ENCODE measurements at regions not wholly inside any gene's neighbourhood (a gene's known extent, or its start where the extent isn't known, plus 50 kb on each side); places are given as distances from the start of the nearest gene placed in this dataset.
A peak's percentile ranks its signal among the peaks of the same experiment; 100 is the strongest.

- Histone ChIP-seq H3K4me3 (no peak overlapping the region), H3K9me3 (no peaks in the 10 kb centered on the region), H3K27ac (no peak overlapping the region), H3K4me1 (no peaks in the 10 kb centered on the region), H3K27me3 (no peaks in the 10 kb centered on the region), H3K36me3 (no peaks in the 10 kb centered on the region)
- no peak for ATAC-seq
- TF ChIP-seq, protein P1, sequence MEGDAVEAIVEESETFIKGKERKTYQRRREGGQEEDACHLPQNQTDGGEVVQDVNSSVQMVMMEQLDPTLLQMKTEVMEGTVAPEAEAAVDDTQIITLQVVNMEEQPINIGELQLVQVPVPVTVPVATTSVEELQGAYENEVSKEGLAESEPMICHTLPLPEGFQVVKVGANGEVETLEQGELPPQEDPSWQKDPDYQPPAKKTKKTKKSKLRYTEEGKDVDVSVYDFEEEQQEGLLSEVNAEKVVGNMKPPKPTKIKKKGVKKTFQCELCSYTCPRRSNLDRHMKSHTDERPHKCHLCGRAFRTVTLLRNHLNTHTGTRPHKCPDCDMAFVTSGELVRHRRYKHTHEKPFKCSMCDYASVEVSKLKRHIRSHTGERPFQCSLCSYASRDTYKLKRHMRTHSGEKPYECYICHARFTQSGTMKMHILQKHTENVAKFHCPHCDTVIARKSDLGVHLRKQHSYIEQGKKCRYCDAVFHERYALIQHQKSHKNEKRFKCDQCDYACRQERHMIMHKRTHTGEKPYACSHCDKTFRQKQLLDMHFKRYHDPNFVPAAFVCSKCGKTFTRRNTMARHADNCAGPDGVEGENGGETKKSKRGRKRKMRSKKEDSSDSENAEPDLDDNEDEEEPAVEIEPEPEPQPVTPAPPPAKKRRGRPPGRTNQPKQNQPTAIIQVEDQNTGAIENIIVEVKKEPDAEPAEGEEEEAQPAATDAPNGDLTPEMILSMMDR (IDR thresholded peaks at IDR 0.05): no peak
- TF ChIP-seq POLR2A (IDR thresholded peaks at IDR 0.05): no peak
- DNase-seq: no peak
- intact Hi-C loops (cut with DNase I): no loop called here
- 80% methylated on average over 4 of the region's 5 CpGs for WGBS (ENCODE audit: insufficient coverage, low coverage, low lambda C conversion rate, missing lambda C conversion rate)
Measured at GRCh38 chr18:22257022-22257543, 87.7 kb downstream of the GATA6 start.

DNA sequence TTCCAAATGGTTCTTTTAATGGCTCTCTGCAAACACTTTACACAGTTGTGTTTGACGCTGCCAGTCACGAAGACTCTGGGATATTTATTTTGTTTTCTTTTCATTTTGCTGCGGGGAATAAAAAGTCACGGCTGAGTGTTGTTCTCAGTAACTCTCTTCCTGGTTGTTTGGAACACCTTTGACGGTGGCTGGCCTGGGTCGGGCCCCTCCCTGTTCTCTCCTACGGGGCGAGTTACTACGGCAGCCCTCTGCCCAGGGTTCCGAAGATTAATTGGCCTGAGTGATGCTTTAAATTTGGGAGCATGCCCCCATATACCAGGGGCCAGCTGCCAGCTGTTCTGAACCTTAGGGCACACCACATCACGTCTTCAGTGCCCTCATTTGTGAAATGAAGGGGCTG is 84.7 kb downstream of the GATA6 start:
- no peak for ATAC-seq
- TF ChIP-seq POLR2A (IDR thresholded peaks at IDR 0.05): no peak
- TF ChIP-seq, protein P1 (IDR thresholded peaks at IDR 0.05): no peak
- no peak overlapping the region for H3K27ac ChIP-seq

GRCh38 chr18:22253676-22254075 is 84.3 kb downstream of the GATA6 start:
- no peak overlapping the region for H3K27ac ChIP-seq
- ATAC-seq (peak; percentile 76 to 90 (median 80)), DNase-seq (peak in 1 of 3 donors; percentile 33)
- H3K9me3 ChIP-seq: no peaks in the 10 kb centered on the region
- 51% methylated on average over 6 of the region's 9 CpGs for WGBS (ENCODE audit: insufficient coverage, low coverage, low lambda C conversion rate, missing lambda C conversion rate)
- no peak overlapping the region for H3K4me3 ChIP-seq
- intact Hi-C loops (cut with DNase I): no loop called here
- no peaks in the 10 kb centered on the region for H3K27me3 ChIP-seq
- no peaks in the 10 kb centered on the region for H3K36me3 ChIP-seq
- H3K4me1 ChIP-seq: no peaks in the 10 kb centered on the region
- TF ChIP-seq, protein P1 (IDR thresholded peaks at IDR 0.05): no peak
- TF ChIP-seq POLR2A (IDR thresholded peaks at IDR 0.05): no peak

More for the DNA sequence above, 84.7 kb downstream of the GATA6 start:
- Histone ChIP-seq H3K4me1 (no peaks in the 10 kb centered on the region), H3K36me3 (no peaks in the 10 kb centered on the region), H3K4me3 (no peak overlapping the region), H3K27me3 (no peaks in the 10 kb centered on the region), H3K9me3 (no peaks in the 10 kb centered on the region)
- DNase-seq: no peak
- intact Hi-C loops (cut with DNase I): no loop called here
- WGBS (ENCODE audit: insufficient coverage, low coverage, low lambda C conversion rate, missing lambda C conversion rate): 54% methylated on average over 4 of the region's 11 CpGs

DNA sequence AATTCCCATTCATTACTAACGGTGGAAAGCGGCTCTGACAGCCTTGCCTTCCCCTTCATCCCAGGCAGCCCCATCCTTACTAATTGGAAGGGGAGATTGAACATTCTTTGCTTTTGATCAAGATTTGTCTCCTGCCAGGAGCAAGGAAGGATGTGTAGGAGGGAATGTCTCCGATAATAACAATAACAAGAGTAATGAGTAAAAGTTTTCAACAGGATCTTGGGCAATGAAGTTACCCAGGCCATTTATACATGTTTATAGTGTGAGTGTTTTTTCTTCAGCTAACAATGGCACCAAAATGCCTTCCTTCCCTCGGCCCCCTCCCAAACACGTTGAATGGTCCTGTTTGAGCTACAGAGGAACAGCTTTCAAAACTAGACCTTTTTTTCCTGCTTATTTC is 83.8 kb downstream of the GATA6 start:
- Histone ChIP-seq H3K4me3 (no peak overlapping the region), H3K27me3 (no peaks in the 10 kb centered on the region), H3K4me1 (no peaks in the 10 kb centered on the region), H3K27ac (no peak overlapping the region), H3K9me3 (no peaks in the 10 kb centered on the region), H3K36me3 (no peaks in the 10 kb centered on the region)
- ATAC-seq (no peak), DNase-seq (no peak)
- intact Hi-C loops (cut with DNase I): no loop called here
- WGBS (ENCODE audit: insufficient coverage, low coverage, low lambda C conversion rate, missing lambda C conversion rate): 65% methylated on average over 5 of the region's 5 CpGs
- TF ChIP-seq, protein P1 (IDR thresholded peaks at IDR 0.05): no peak
- TF ChIP-seq POLR2A (IDR thresholded peaks at IDR 0.05): no peak

Data from right lobe of liver (tissue), 6 donors.